B cell (primary cell): ENCODE measurements at regions not wholly inside any gene's neighbourhood (a gene's known extent, or its start where the extent isn't known, plus 50 kb on each side); places are given as distances from the start of the nearest gene placed in this dataset.

ENCODE experiments used
- ATAC-seq: fragments of 200-7000 bp; cut with Tn5 transposase; one replicate; pipeline ENCODE4 v1.10.0; 2021; ENCODE audit warnings: low read depth, mild to moderate bottlenecking, moderate number of reproducible peaks, moderate library complexity
- CTCF ChIA-PET: fragments of 350-600 bp; sonication (Branson Sonifier 250); formaldehyde crosslinking; loops from one replicate; lab custom pipeline; 2021; ENCODE audit warnings: antibody characterized with exemption, inconsistent platforms; lab: Charles Lee
- POLR2A ChIA-PET: fragments of 350-600 bp; sonication (Branson Sonifier 250); formaldehyde crosslinking; loops from one replicate; lab custom pipeline; 2021; ENCODE audit warnings: antibody characterized with exemption; lab: Charles Lee
- DNase-seq: peaks from one replicate; pipeline ENCODE4 v3.0.0; 2013
- H2AFZ ChIP-seq: 2 replicates; pipeline ENCODE4 v1.6.1; 2012; ENCODE audit warnings: mild to moderate bottlenecking, low read depth, low read length; ENCODE audit not compliant: insufficient read depth, poor library complexity, severe bottlenecking
- H3K27ac ChIP-seq, 2 donors: 1 replicate in 1 of 2; 2 replicates in 1 of 2; pipeline ENCODE4 v1.5.1; 2012 to 2013; ENCODE audit warnings: low read length in 2 of 2, mild to moderate bottlenecking in 2 of 2, moderate library complexity in 1 of 2
- H3K27me3 ChIP-seq, 4 experiments: fragments of 200-600 bp in 1 of 4; sonication (generic) in 1 of 4; replicated peaks in 1 of 4; 1 replicate in 2 of 4; 2 replicates in 2 of 4; pipeline versions ENCODE4 v1.6.1 to v1.7.0; 2013 to 2016; ENCODE audit warnings: low read length in 3 of 4, mild to moderate bottlenecking in 2 of 4, mixed read lengths in 1 of 4, moderate library complexity in 1 of 4; ENCODE audit not compliant: insufficient read depth in 4 of 4, control insufficient read depth in 3 of 4; ENCODE audit errors: control extremely low read depth in 1 of 4
- H3K36me3 ChIP-seq, 2 experiments: replicated peaks in 1 of 2; 1 replicate in 1 of 2; 2 replicates in 1 of 2; pipeline versions ENCODE4 v1.6.1 to v1.7.1; 2013; ENCODE audit warnings: low read length in 1 of 2; ENCODE audit not compliant: insufficient read depth in 2 of 2, control insufficient read depth in 1 of 2; ENCODE audit errors: control extremely low read depth in 1 of 2, extremely low read depth in 1 of 2
- H3K4me1 ChIP-seq, 2 donors: fragments of 200-600 bp in 1 of 2; sonication (generic) in 1 of 2; 1 replicate in 1 of 2; 2 replicates in 1 of 2; pipeline versions ENCODE4 v1.5.1 to v1.6.1; 2013 to 2017; ENCODE audit warnings: low read length in 2 of 2; ENCODE audit not compliant: control insufficient read depth in 2 of 2, insufficient read depth in 2 of 2
- H3K4me2 ChIP-seq: replicated peaks from 2 replicates; pipeline ENCODE3; 2012; ENCODE audit warnings: mild to moderate bottlenecking, low read depth, low read length; ENCODE audit not compliant: poor library complexity, severe bottlenecking
- H3K4me3 ChIP-seq, 5 experiments: fragments of 200-600 bp in 1 of 5; sonication (generic) in 1 of 5; 1 replicate in 3 of 5; 2 replicates in 2 of 5; pipeline versions ENCODE4 v1.5.1 to v1.7.0; 2011 to 2016; ENCODE audit warnings: low read length in 4 of 5, mild to moderate bottlenecking in 4 of 5, low read depth in 2 of 5, control low read depth in 1 of 5, moderate library complexity in 1 of 5; ENCODE audit not compliant: insufficient read depth in 1 of 5; ENCODE audit errors: control extremely low read depth in 1 of 5, extremely low read depth in 1 of 5
- H3K79me2 ChIP-seq: fragments of 200-600 bp; sonication (generic); one replicate; pipeline ENCODE4 v1.6.0; 2016; ENCODE audit warnings: low read length; ENCODE audit not compliant: control insufficient read depth, insufficient read depth
- H3K9ac ChIP-seq: fragments of 200-600 bp; sonication (generic); 2 replicates; pipeline ENCODE4 v1.6.1; 2017; ENCODE audit warnings: mild to moderate bottlenecking, low read length, moderate library complexity
- H3K9me3 ChIP-seq, 3 donors: one replicate each; pipeline versions ENCODE4 v1.6.1 to v1.7.1; 2013; ENCODE audit warnings: low read length in 2 of 3; ENCODE audit not compliant: control insufficient read depth in 2 of 3, insufficient read depth in 1 of 3; ENCODE audit errors: control extremely low read depth in 1 of 3
- H4K20me1 ChIP-seq: 2 replicates; pipeline ENCODE4 v1.6.0; 2012; ENCODE audit warnings: mild to moderate bottlenecking, low read length; ENCODE audit not compliant: insufficient read depth, control insufficient read depth, poor library complexity, severe bottlenecking
- H3K27ac Mint-ChIP-seq: one replicate; pipeline ENCODE4 v1.8.0; 2021; ENCODE audit warnings: mixed read lengths
- H3K27me3 Mint-ChIP-seq: one replicate; pipeline ENCODE4 v1.8.0; 2021; ENCODE audit warnings: mixed read lengths
- H3K4me1 Mint-ChIP-seq: one replicate; pipeline ENCODE4 v1.8.0; 2021; ENCODE audit warnings: mixed read lengths
- H3K4me3 Mint-ChIP-seq: one replicate; pipeline ENCODE4 v1.8.0; 2021; ENCODE audit warnings: mixed read lengths
- H3K9me3 Mint-ChIP-seq: one replicate; pipeline ENCODE4 v1.8.0; 2022; ENCODE audit warnings: mixed read lengths; ENCODE audit not compliant: insufficient read depth
- CTCF ChIP-seq: fragments of 200-600 bp; IDR thresholded peaks from one replicate; pipeline ENCODE4 v1.8.0; 2022; ENCODE audit warnings: antibody characterized with exemption, mild to moderate bottlenecking
- EZH2 ChIP-seq: IDR thresholded peaks from 2 replicates; pipeline ENCODE4 v1.6.1; 2012; ENCODE audit warnings: borderline replicate concordance, low read depth, mild to moderate bottlenecking, moderate library complexity, low read length; ENCODE audit not compliant: insufficient read depth, poor library complexity, severe bottlenecking
- WGBS: methylation state at CpG from one replicate; pipeline ENCODE4 v1.1.5; 2013; ENCODE audit warnings: missing lambda C conversion rate; ENCODE audit not compliant: insufficient coverage; 5-methylcytosine and 5-hydroxymethylcytosine counted together
- intact Hi-C: fragments of 100-400 bp; cut with micrococcal nuclease; formaldehyde crosslinking; loops from one replicate; pipeline ENCODE4 v1.10.0; 2022

DNA sequence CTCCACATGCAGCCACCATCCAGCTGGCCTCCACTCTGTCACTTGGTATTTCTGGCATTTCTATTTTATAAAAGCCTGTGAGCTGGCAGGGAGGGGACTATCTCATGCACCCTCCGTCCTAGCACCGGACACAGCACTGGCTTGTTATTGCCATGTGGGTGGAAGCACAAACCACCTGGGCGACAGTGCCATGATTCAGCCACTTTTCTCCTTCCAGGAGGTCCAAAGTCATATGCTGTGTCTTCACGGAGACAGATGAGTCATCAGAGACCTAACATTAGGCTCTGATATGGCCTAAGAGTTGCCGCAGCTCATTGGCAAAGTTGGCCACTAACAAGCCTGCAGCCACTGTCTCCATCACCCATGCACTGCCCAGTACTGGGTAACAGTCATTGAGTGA is 1123.0 kb downstream of the VRK1 start:
- intact Hi-C loops, result no loop called here
- POLR2A ChIA-PET, result no interaction called here
- Histone ChIP-seq H2AFZ (no peak overlapping the region), H3K9me3 (peaks cover 0 to 19% (median 1%) of the 10 kb centered on the region in 3 donors), H3K9ac (no peak overlapping the region), H3K79me2 (no peaks in the 10 kb centered on the region), H3K4me3 (no peak overlapping the region), H4K20me1 (no peaks in the 10 kb centered on the region), H3K27me3 (no peaks in the 10 kb centered on the region), H3K36me3 (no peaks in the 10 kb centered on the region), H3K27ac (no peak overlapping the region), H3K4me1 (no peaks in the 10 kb centered on the region), H3K4me2 (no peak overlapping the region)
- no peak overlapping the region for H3K27ac Mint-ChIP-seq
- no peaks in the 10 kb centered on the region for H3K4me1 Mint-ChIP-seq
- CTCF ChIA-PET, result no interaction called here
- H3K9me3 Mint-ChIP-seq, result no peaks in the 10 kb centered on the region
- H3K27me3 Mint-ChIP-seq, result no peaks in the 10 kb centered on the region
- WGBS, result 91% methylated on average over 5 of the region's 5 CpGs
- H3K4me3 Mint-ChIP-seq, result no peak overlapping the region
- no peak for TF ChIP-seq CTCF
- TF ChIP-seq EZH2, result no peak
- no peak for DNase-seq
- no peak for ATAC-seq

DNA sequence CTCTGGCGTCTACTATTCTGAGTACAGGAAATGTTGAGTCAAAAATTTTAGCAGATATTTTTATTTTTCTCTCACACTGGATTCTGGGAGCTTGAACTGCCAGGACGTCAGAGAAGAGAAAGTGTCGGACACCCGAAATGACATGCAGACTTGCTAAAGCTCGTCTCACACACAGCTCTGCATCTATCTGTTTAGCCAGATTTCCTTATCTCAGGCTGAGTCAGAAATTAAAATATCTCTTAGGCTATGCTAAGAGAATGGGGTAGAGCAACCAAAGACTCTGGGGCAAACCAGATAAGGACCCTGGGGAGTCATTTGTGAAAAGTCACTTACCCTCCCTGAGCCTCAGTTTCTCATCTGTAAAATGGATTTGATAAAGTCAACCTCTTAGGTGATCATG is 1124.1 kb downstream of the VRK1 start:
- CTCF ChIA-PET, result no interaction called here
- H3K4me1 Mint-ChIP-seq, result no peaks in the 10 kb centered on the region
- H3K4me3 Mint-ChIP-seq, result no peak overlapping the region
- no peaks in the 10 kb centered on the region for H3K27me3 Mint-ChIP-seq
- no peaks in the 10 kb centered on the region for H4K20me1 ChIP-seq
- H3K79me2 ChIP-seq, result no peaks in the 10 kb centered on the region
- H3K27me3 ChIP-seq, result no peaks in the 10 kb centered on the region
- intact Hi-C loops, result no loop called here
- H3K9me3 Mint-ChIP-seq, result no peaks in the 10 kb centered on the region
- H3K36me3 ChIP-seq, result no peaks in the 10 kb centered on the region
- no peak for DNase-seq
- 40% methylated on average over 1 of the region's 5 CpGs for WGBS
- no peak overlapping the region for H2AFZ ChIP-seq
- POLR2A ChIA-PET, result no interaction called here
- no peaks in the 10 kb centered on the region for H3K4me1 ChIP-seq
- no peak overlapping the region for H3K4me3 ChIP-seq
- no peak overlapping the region for H3K4me2 ChIP-seq
- no peak for ATAC-seq
- no peak overlapping the region for H3K27ac ChIP-seq
- TF ChIP-seq CTCF (no peak), EZH2 (no peak)
- peaks cover 0 to 19% (median 1%) of the 10 kb centered on the region in 3 donors for H3K9me3 ChIP-seq
- no peak overlapping the region for H3K27ac Mint-ChIP-seq
- H3K9ac ChIP-seq, result no peak overlapping the region
